ENCODE measurements at regions not wholly inside any gene's neighbourhood (a gene's known extent, or its start where the extent isn't known, plus 50 kb on each side); places are given as distances from the start of the nearest gene placed in this dataset.

- Histone ChIP-seq H3K4me1 (ENCODE audit: control insufficient read depth, insufficient read depth, low read length) (no peaks in the 10 kb centered on the region), H3K36me3 (ENCODE audit: control insufficient read depth, insufficient read depth, low read length, severe bottlenecking) (no peaks in the 10 kb centered on the region), H3K27me3 (replicated peaks; ENCODE audit: control insufficient read depth, insufficient read depth, low read length) (no peaks in the 10 kb centered on the region), H3K9ac (ENCODE audit: low read length) (no peak overlapping the region), H3K4me3 (ENCODE audit: low read length) (no peak overlapping the region), H3K9me3 (ENCODE audit: control insufficient read depth, low read length) (peaks cover 58% of the 10 kb centered on the region)
- DNase-seq (ENCODE audit: low read depth), result no peak
These were observed 527.4 kb downstream of the SH3BGRL start for GRCh38 chrX:81729269-81729777.

- Histone ChIP-seq H3K9me3 (ENCODE audit: control insufficient read depth, low read length) (no peaks in the 10 kb centered on the region), H3K36me3 (ENCODE audit: control insufficient read depth, insufficient read depth, low read length, severe bottlenecking) (no peaks in the 10 kb centered on the region), H3K27me3 (replicated peaks; ENCODE audit: control insufficient read depth, insufficient read depth, low read length) (no peaks in the 10 kb centered on the region), H3K9ac (ENCODE audit: low read length) (no peak overlapping the region), H3K4me3 (ENCODE audit: low read length) (no peak overlapping the region), H3K4me1 (ENCODE audit: control insufficient read depth, insufficient read depth, low read length) (no peaks in the 10 kb centered on the region)
- no peak for DNase-seq (ENCODE audit: low read depth)
These were observed 577.8 kb downstream of the SH3BGRL start for GRCh38 chrX:81779701-81780100.

- H3K9me3 ChIP-seq (ENCODE audit: control insufficient read depth, low read length), result peaks cover 5% of the 10 kb centered on the region
- H3K27me3 ChIP-seq (replicated peaks; ENCODE audit: control insufficient read depth, insufficient read depth, low read length), result no peaks in the 10 kb centered on the region
- no peaks in the 10 kb centered on the region for H3K36me3 ChIP-seq (ENCODE audit: control insufficient read depth, insufficient read depth, low read length, severe bottlenecking)
- H3K9ac ChIP-seq (ENCODE audit: low read length), result no peak overlapping the region
- no peaks in the 10 kb centered on the region for H3K4me1 ChIP-seq (ENCODE audit: control insufficient read depth, insufficient read depth, low read length)
- no peak for DNase-seq (ENCODE audit: low read depth)
- no peak overlapping the region for H3K4me3 ChIP-seq (ENCODE audit: low read length)
These were observed 589.2 kb downstream of the SH3BGRL start for GRCh38 chrX:81791086-81791485.
